ENCODE measurements at regions not wholly inside any gene's neighbourhood (a gene's known extent, or its start where the extent isn't known, plus 50 kb on each side); places are given as distances from the start of the nearest gene placed in this dataset.

GRCh38 chr16:62477796-62478195 lies 441.6 kb upstream of the CDH8 start:
- TF ChIP-seq CTCF (IDR thresholded peaks at IDR 0.05) (no peak), POLR2AphosphoS5 (IDR thresholded peaks at IDR 0.05; ENCODE audit: insufficient read depth in 1 of 2, low read depth in 1 of 2) (no peak), POLR2A (IDR thresholded peaks at IDR 0.05) (no peak)

All from vagina (tissue), 2 donors.